ENCODE measurements at regions not wholly inside any gene's neighbourhood (a gene's known extent, or its start where the extent isn't known, plus 50 kb on each side); places are given as distances from the start of the nearest gene placed in this dataset.

GRCh38 chr16:35732046-35732810 lies 2272.8 kb downstream of the TP53TG3F start:
- no peak for TF ChIP-seq CTCF (IDR thresholded peaks at IDR 0.05; ENCODE audit: low read depth, low read length, missing control alignments)
- DNase-seq (ENCODE audit: low read depth) = no peak
- H3K4me3 ChIP-seq (ENCODE audit: low read depth, low read length) = no peak overlapping the region

- no peak for DNase-seq (ENCODE audit: low read depth)
- no peak for TF ChIP-seq CTCF (IDR thresholded peaks at IDR 0.05; ENCODE audit: low read depth, low read length, missing control alignments)
Observed at GRCh38 chr16:35733278-35733965, 2274.0 kb downstream of the TP53TG3F start.

GRCh38 chr16:35733971-35734702 lies 2274.7 kb downstream of the TP53TG3F start:
- H3K4me3 ChIP-seq (ENCODE audit: low read depth, low read length) = no peak overlapping the region
- no peak for TF ChIP-seq CTCF (IDR thresholded peaks at IDR 0.05; ENCODE audit: low read depth, low read length, missing control alignments)
- DNase-seq (ENCODE audit: low read depth) = no peak

More at GRCh38 chr16:35733278-35733965, 2274.0 kb downstream of the TP53TG3F start:
- no peak overlapping the region for H3K4me3 ChIP-seq (ENCODE audit: low read depth, low read length)

GRCh38 chr16:35734728-35735402 lies 2275.5 kb downstream of the TP53TG3F start:
- H3K4me3 ChIP-seq (ENCODE audit: low read depth, low read length) = no peak overlapping the region
- TF ChIP-seq CTCF (IDR thresholded peaks at IDR 0.05; ENCODE audit: low read depth, low read length, missing control alignments) = no peak
- no peak for DNase-seq (ENCODE audit: low read depth)

GRCh38 chr16:35735403-35736251 lies 2276.2 kb downstream of the TP53TG3F start:
- no peak overlapping the region for H3K4me3 ChIP-seq (ENCODE audit: low read depth, low read length)
- TF ChIP-seq CTCF (IDR thresholded peaks at IDR 0.05; ENCODE audit: low read depth, low read length, missing control alignments) = no peak
- DNase-seq (ENCODE audit: low read depth) = no peak

- TF ChIP-seq CTCF (IDR thresholded peaks at IDR 0.05; ENCODE audit: low read depth, low read length, missing control alignments) = no peak
- DNase-seq (ENCODE audit: low read depth) = no peak
- no peak overlapping the region for H3K4me3 ChIP-seq (ENCODE audit: low read depth, low read length)
Observed at GRCh38 chr16:35736546-35736945, 2277.1 kb downstream of the TP53TG3F start.

Measured in GM12864 (cell line).